ENCODE measurements at regions not wholly inside any gene's neighbourhood (a gene's known extent, or its start where the extent isn't known, plus 50 kb on each side); places are given as distances from the start of the nearest gene placed in this dataset.

- ATAC-seq (no peak), DNase-seq (no peak)
- H3K27me3 Mint-ChIP-seq = no peaks in the 10 kb centered on the region
- TF ChIP-seq CTCF (IDR thresholded peaks at IDR 0.05) = no peak
- no peak overlapping the region for H3K27ac Mint-ChIP-seq
- no peak overlapping the region for H3K4me3 Mint-ChIP-seq
- CTCF ChIA-PET = no interaction called here
- intact Hi-C loops (cut with micrococcal nuclease) = no loop called here
- peaks cover 1% of the 10 kb centered on the region for H3K9me3 Mint-ChIP-seq
- POLR2A ChIA-PET = no interaction called here
- H3K4me1 Mint-ChIP-seq (ENCODE audit: low read depth) = no peaks in the 10 kb centered on the region
- H3K36me3 Mint-ChIP-seq (ENCODE audit: low read depth) = no peaks in the 10 kb centered on the region
Measured at GRCh38 chr1:72745413-72745812, 463.1 kb upstream of the NEGR1 start.

- no peak for DNase-seq
- intact Hi-C loops (cut with micrococcal nuclease) = no loop called here
- Mint-ChIP-seq H3K4me3 (no peak overlapping the region), H3K27ac (no peak overlapping the region), H3K27me3 (no peaks in the 10 kb centered on the region), H3K4me1 (ENCODE audit: low read depth) (no peaks in the 10 kb centered on the region), H3K9me3 (peaks cover 12% of the 10 kb centered on the region), H3K36me3 (ENCODE audit: low read depth) (no peaks in the 10 kb centered on the region)
- ChIA-PET POLR2A (no interaction called here), CTCF (no interaction called here)
- no peak for TF ChIP-seq CTCF (IDR thresholded peaks at IDR 0.05)
- ATAC-seq = no peak
Measured at GRCh38 chr1:72734415-72734814, 452.1 kb upstream of the NEGR1 start.

DNA sequence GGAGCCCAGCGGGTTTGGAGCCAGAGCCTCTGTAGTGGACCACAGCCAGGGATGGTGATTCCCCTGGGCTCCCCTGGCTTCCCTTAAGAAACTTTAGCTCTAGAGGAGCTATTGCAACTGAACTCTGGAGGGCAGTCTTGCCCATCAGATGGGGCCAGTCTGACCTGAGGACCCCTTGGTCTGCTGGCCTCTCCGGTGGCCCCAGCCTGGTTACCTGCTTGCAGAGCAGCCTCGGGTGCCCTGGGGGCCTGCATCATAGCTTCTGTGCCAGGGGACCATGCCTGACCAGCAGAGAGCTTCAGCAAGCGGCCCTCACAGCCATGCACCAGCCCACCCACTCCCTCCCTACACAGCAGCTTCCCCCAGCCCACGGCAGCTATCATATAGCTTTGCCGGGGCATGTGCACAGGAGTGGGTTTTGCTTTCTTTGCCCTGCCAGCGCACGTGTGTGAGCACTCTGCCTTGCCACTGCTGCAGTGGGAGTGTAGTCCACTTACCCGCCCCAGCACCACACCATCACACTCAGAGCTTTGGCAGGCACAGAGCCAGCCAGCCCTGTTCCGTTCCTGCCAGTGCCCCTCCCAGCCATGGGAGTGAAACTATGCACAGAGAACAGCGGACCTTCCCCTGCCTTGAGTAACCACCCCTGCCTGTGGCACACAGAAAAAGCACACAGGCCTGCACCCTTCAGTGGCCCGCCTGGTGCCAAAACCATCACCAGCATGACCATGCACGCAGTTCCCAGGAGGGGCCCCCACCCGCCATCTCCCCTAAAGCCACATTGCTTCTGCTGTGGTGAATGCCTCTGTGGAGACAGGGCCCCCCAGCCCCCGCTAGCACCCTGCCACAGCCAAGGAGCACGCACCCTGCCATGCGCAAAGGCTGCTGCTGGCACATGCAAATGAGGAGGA, 442.9 kb upstream of the NEGR1 start:
- Mint-ChIP-seq H3K36me3 (ENCODE audit: low read depth) (no peaks in the 10 kb centered on the region), H3K27me3 (no peaks in the 10 kb centered on the region), H3K4me3 (no peak overlapping the region), H3K27ac (no peak overlapping the region), H3K9me3 (peaks cover 4% of the 10 kb centered on the region), H3K4me1 (ENCODE audit: low read depth) (no peaks in the 10 kb centered on the region)
- no peak for TF ChIP-seq CTCF (IDR thresholded peaks at IDR 0.05)
- intact Hi-C loops (cut with micrococcal nuclease) = no loop called here
- ChIA-PET CTCF (no interaction called here), POLR2A (no interaction called here)
- ATAC-seq = no peak
- DNase-seq = no peak

- no peak for ATAC-seq
- no peaks in the 10 kb centered on the region for H3K9me3 Mint-ChIP-seq
- H3K27ac Mint-ChIP-seq = no peak overlapping the region
- TF ChIP-seq CTCF (IDR thresholded peaks at IDR 0.05) = no peak
- intact Hi-C loops (cut with micrococcal nuclease) = no loop called here
- no peaks in the 10 kb centered on the region for H3K36me3 Mint-ChIP-seq (ENCODE audit: low read depth)
- H3K4me3 Mint-ChIP-seq = no peak overlapping the region
- DNase-seq = no peak
- no peaks in the 10 kb centered on the region for H3K27me3 Mint-ChIP-seq
- ChIA-PET CTCF (no interaction called here), POLR2A (no interaction called here)
- no peaks in the 10 kb centered on the region for H3K4me1 Mint-ChIP-seq (ENCODE audit: low read depth)
Measured at GRCh38 chr1:72705921-72706320, 423.6 kb upstream of the NEGR1 start.

- ChIA-PET POLR2A (no interaction called here), CTCF (no interaction called here)
- no peak for ATAC-seq
- no peak for TF ChIP-seq CTCF (IDR thresholded peaks at IDR 0.05)
- no peak overlapping the region for H3K27ac Mint-ChIP-seq
- no peaks in the 10 kb centered on the region for H3K9me3 Mint-ChIP-seq
- no peak for DNase-seq
- no peak overlapping the region for H3K4me3 Mint-ChIP-seq
- H3K27me3 Mint-ChIP-seq = no peaks in the 10 kb centered on the region
- no peaks in the 10 kb centered on the region for H3K4me1 Mint-ChIP-seq (ENCODE audit: low read depth)
- no peaks in the 10 kb centered on the region for H3K36me3 Mint-ChIP-seq (ENCODE audit: low read depth)
- intact Hi-C loops (cut with micrococcal nuclease) = no loop called here
Measured at GRCh38 chr1:72704841-72705477, 422.6 kb upstream of the NEGR1 start.

Measured in activated CD8-positive, alpha-beta T cell treated with anti-CD3 and anti-CD28 coated beads for 36 hours (primary cell).